NCI-H2107 treated with DMSO at 0.1 percent for 48 hours (cell line): ENCODE measurements at regions not wholly inside any gene's neighbourhood (a gene's known extent, or its start where the extent isn't known, plus 50 kb on each side); places are given as distances from the start of the nearest gene placed in this dataset.
"Not testable (repeated sequence)": the region's sequence is repeated elsewhere in the genome, so short reads cannot be mapped to it uniquely, and the experiment has no call there.

Experiments
- DNase-seq: peaks from one replicate; lab custom pipeline; 2025; ENCODE audit not compliant: unreplicated experiment; lab: John Stamatoyannopoulos, UW

DNA sequence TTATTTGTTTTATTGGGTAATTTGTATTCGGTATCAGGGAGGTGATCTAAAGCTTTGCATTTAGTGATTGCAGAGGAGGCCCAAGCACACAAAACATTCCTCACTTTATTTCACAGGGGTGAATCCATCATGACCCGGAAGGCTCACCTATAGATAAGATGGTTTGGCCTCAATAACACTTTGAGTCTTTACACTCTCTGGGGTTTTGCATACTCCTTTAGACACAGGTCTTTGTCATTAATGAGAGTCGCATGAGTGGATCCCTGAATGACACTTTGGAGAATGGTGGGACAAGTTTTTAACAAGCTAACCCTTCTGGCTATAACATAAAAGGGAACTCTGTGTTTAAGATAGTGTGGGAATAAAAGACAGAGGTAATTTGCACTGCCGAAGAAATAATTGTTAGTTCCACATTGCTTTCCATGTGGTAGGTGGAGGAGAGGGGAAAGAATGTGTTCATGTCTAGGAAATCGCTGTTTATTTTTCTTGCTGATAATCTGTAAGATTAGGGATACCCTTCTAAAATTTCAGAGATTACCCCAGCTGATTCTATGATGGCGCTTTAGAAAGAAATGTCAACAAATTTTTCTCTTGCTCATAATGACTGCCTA is 455.8 kb downstream of the TFEC start:
- DNase-seq = no peak

DNA sequence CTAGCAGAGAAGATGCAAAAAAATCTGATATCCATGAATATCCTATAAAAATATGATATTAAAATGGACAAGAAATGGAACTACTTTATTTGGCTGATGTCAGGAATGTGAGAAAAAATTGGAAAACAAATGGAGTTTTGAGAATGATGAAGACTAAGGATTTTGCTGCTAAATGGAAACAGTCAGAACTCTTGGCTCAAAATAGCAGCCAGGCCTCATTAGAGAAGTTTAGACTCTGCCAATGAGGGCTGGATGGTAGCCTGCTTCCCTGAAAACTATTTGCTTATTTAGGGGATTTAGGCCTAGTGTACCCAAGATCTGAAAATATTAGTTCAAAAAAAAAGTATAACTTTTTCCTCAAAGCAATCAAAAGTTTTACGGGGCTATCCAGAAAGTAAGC is 458.5 kb downstream of the TFEC start:
- no peak for DNase-seq

- no peak for DNase-seq
Observed at GRCh38 chr7:115561335-115562110, 469.0 kb downstream of the TFEC start.

- no peak for DNase-seq
Observed at GRCh38 chr7:115559877-115560276, 470.7 kb downstream of the TFEC start.

GRCh38 chr7:115558161-115558560 is 472.4 kb downstream of the TFEC start:
- DNase-seq = no peak

DNA sequence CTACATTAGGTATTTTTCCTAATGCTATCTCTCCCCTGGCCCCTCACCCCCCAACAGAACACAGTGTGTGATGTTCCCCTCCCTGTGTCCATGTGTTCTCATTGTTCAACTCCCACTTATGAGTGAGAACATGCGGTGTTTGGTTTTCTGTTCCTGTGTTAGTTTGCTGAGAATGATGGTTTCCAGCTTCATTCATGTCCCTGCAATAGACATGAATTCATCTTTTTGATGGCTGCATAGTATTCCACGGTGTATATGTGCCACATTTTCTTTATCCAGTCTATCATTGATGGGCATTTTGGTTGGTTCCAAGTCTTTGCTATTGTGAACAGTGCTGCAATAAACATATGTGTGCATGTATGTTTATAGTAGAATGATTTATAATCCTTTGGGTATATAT is 473.3 kb downstream of the TFEC start:
- not testable (repeated sequence) for DNase-seq

DNA sequence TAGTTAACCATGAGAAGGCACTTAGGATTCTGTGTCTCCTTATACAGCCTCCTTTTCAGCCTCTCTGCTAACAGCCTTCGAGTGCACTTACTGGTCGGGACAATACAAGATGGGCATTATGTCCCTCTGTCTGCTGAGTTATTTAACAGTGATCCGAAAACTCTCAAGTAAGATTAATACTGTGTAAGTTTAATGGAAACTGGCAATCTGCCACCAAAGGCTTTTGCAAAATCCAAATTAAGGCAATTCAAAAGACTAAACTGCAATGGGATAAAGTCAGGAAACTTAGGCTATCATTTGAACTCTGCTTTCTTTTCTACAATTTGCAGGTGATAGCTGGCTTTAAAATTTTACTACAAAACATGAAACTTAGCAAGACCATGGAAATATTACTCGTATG is 477.8 kb downstream of the TFEC start:
- DNase-seq = peak; percentile 83

GRCh38 chr7:115549910-115550309 is 480.7 kb downstream of the TFEC start:
- peak; percentile 59 for DNase-seq

- no peak for DNase-seq
Observed at GRCh38 chr7:115548756-115549155, 481.8 kb downstream of the TFEC start.

- no peak for DNase-seq
Observed at GRCh38 chr7:115546790-115547189, 483.8 kb downstream of the TFEC start.

GRCh38 chr7:115533785-115534184 is 496.8 kb downstream of the TFEC start:
- no peak for DNase-seq

DNA sequence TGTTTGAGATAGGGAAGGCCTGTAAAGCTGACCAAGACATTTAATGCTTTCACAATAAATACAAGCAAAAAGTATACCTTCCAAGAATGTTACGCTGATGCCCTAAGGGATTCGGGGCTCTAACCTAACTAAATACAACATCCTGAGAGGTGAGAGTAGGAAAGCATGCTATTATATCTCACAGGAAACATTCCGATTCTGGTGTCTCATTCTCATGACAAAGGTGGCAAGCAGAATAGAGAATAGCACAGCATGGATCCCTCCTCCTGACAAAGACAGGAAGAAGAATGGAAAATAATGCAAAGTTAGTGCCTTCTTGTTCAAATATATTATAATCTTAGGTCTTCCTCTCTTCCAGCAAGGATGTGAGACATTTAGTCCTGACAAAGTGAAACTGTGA is 504.3 kb downstream of the TFEC start:
- no peak for DNase-seq

DNA sequence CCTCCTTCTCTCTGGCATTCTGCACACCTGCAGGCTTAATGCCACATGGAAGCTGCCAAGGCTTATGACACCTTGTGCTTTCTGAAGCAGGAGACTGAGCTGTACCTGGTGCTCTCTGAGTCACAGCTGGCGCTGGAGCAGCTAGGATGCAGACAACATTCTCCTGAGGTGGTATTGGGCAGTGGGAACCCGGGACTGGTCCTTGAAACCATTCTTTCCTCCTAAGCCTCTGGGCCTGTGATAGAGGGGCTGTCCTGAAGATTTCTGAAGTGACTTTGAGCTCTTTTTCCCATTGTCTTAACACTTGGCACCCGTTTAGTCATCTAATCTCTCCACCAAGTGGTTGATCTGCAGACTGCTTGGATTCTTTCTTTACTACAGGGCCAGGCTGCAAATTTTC is 508.4 kb downstream of the TFEC start:
- no peak for DNase-seq

GRCh38 chr7:115516341-115516740 is 514.2 kb downstream of the TFEC start:
- no peak for DNase-seq

- no peak for DNase-seq
Observed at GRCh38 chr7:115511330-115511729, 519.2 kb downstream of the TFEC start.

GRCh38 chr7:115505136-115505535 is 525.4 kb downstream of the TFEC start:
- no peak for DNase-seq

- DNase-seq = no peak
Observed at GRCh38 chr7:115499956-115500355, 530.6 kb downstream of the TFEC start.

- DNase-seq = no peak
Observed at GRCh38 chr7:115496006-115496405, 534.6 kb downstream of the TFEC start.

DNA sequence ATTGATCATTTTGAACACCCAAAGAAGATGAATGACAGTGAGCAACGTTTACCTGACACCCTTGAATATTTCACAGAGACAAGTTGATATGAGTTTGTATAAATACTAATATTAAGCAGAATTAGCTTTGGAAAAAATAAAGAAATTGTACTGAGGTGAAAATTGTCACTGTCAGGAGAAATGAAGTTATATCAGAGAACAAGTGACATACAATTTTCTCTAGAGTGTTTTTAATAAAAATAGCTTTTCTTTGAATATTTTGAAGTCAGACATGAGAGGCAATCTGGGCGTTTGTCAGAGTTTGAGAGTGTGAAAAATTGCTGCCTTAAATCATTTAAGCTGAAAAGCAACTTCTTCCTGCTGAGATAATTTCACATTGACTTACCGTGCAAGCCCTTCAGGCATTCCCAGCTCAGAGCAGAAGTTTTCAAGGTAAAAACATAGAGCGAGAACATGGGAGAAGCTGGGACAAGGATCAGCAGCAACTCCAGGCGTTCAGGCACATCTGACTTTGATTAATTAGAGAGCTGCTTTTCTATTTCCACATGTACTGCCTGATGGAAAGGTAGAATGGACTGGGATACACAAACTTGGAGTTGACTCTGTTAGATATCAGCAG is 535.9 kb downstream of the TFEC start:
- DNase-seq = no peak

- DNase-seq = no peak
Observed at GRCh38 chr7:115493381-115493780, 537.2 kb downstream of the TFEC start.

DNA sequence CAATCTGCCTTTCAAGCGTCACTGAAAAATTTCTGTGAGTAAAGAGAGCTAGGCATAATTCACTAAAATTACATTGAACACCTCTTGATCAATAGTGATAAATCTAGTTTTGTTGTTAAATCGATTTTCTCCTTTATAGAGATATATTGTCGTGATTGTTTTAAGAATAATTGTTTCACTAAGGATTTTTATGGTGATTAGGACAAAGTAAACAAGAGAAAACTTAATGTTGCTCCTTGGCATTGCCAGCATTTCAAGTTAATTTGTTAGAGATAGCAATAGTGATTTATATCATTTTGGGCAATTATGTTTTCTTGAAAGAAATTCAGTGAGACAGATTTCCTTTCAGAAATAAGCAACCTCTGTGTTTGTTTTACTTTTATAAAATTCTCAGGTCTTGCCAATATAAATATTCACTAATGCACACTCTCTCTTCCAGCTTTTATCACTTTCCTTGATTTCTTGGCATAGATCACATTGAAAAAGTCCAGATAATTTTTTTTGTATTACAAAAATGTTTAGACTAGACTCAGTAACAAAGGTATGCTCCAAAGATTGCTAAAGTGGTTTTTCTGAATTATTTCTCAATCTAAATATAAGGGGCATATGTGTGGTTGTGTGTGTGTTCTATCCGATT is 538.7 kb downstream of the TFEC start:
- DNase-seq = no peak

- no peak for DNase-seq
Observed at GRCh38 chr7:115479448-115479847, 551.1 kb downstream of the TFEC start.
